ENCODE measurements at regions not wholly inside any gene's neighbourhood (a gene's known extent, or its start where the extent isn't known, plus 50 kb on each side); places are given as distances from the start of the nearest gene placed in this dataset.

GRCh38 chr18:66083078-66083477, 332.3 kb downstream of the CDH7 start:
- WGBS, 2 donors = 88 to 90% methylated on average over 2 of the region's 2 CpGs
- Histone ChIP-seq H3K4me3 (no peak overlapping the region), H3K36me3 (ENCODE audit: low read depth, missing control alignments) (no peaks in the 10 kb centered on the region), H3K27me3 (no peaks in the 10 kb centered on the region), H3K27ac (no peak overlapping the region), H3K4me1 (no peaks in the 10 kb centered on the region), H3K9me3 (no peaks in the 10 kb centered on the region)
- intact Hi-C loops (cut with DNase I; ENCODE audit: low total_unique reads) = no loop called here
- no peak for DNase-seq
- no peak for TF ChIP-seq CTCF (IDR thresholded peaks at IDR 0.05)
- TF ChIP-seq POLR2A (IDR thresholded peaks at IDR 0.05) = no peak

- Histone ChIP-seq H3K4me3 (no peak overlapping the region), H3K9me3 (no peaks in the 10 kb centered on the region), H3K4me1 (no peaks in the 10 kb centered on the region), H3K36me3 (ENCODE audit: low read depth, missing control alignments) (no peaks in the 10 kb centered on the region), H3K27ac (no peak overlapping the region), H3K27me3 (no peaks in the 10 kb centered on the region)
- intact Hi-C loops (cut with DNase I; ENCODE audit: low total_unique reads) = no loop called here
- no peak for DNase-seq
- TF ChIP-seq POLR2A (IDR thresholded peaks at IDR 0.05) (no peak), CTCF (IDR thresholded peaks at IDR 0.05) (no peak)
- WGBS, 2 donors = 67 to 71% methylated on average over 1 of the region's 1 CpG
Measured at GRCh38 chr18:66078925-66079800, 328.4 kb downstream of the CDH7 start.

- H3K9me3 ChIP-seq = no peaks in the 10 kb centered on the region
- H3K27ac ChIP-seq = no peak overlapping the region
- DNase-seq = no peak
- 48 to 65% methylated on average over 3 of the region's 3 CpGs for WGBS, 2 donors
- intact Hi-C loops (cut with DNase I; ENCODE audit: low total_unique reads) = no loop called here
- H3K27me3 ChIP-seq = no peaks in the 10 kb centered on the region
- no peaks in the 10 kb centered on the region for H3K36me3 ChIP-seq (ENCODE audit: low read depth, missing control alignments)
- no peak overlapping the region for H3K4me3 ChIP-seq
- TF ChIP-seq POLR2A (IDR thresholded peaks at IDR 0.05) (no peak), CTCF (IDR thresholded peaks at IDR 0.05) (no peak)
- H3K4me1 ChIP-seq = no peaks in the 10 kb centered on the region
Measured at GRCh38 chr18:66077066-66077465, 326.3 kb downstream of the CDH7 start.

GRCh38 chr18:66066191-66066590, 315.4 kb downstream of the CDH7 start:
- H3K9me3 ChIP-seq = no peaks in the 10 kb centered on the region
- H3K4me1 ChIP-seq = no peaks in the 10 kb centered on the region
- DNase-seq = no peak
- intact Hi-C loops (cut with DNase I; ENCODE audit: low total_unique reads) = no loop called here
- no peak overlapping the region for H3K27ac ChIP-seq
- TF ChIP-seq POLR2A (IDR thresholded peaks at IDR 0.05) (no peak), CTCF (IDR thresholded peaks at IDR 0.05) (no peak)
- H3K4me3 ChIP-seq = no peak overlapping the region
- H3K36me3 ChIP-seq (ENCODE audit: low read depth, missing control alignments) = no peaks in the 10 kb centered on the region
- WGBS, 2 donors = 84 to 92% methylated on average over 2 of the region's 2 CpGs
- no peaks in the 10 kb centered on the region for H3K27me3 ChIP-seq

- no peaks in the 10 kb centered on the region for H3K27me3 ChIP-seq
- no peaks in the 10 kb centered on the region for H3K9me3 ChIP-seq
- no peaks in the 10 kb centered on the region for H3K36me3 ChIP-seq (ENCODE audit: low read depth, missing control alignments)
- H3K4me3 ChIP-seq = no peak overlapping the region
- H3K27ac ChIP-seq = no peak overlapping the region
- TF ChIP-seq CTCF (IDR thresholded peaks at IDR 0.05) (no peak), POLR2A (IDR thresholded peaks at IDR 0.05) (no peak)
- no peaks in the 10 kb centered on the region for H3K4me1 ChIP-seq
- 89 to 95% methylated on average over 1 of the region's 1 CpG for WGBS, 2 donors
- no peak for DNase-seq
- intact Hi-C loops (cut with DNase I; ENCODE audit: low total_unique reads) = no loop called here
Measured at GRCh38 chr18:66048406-66048805, 297.6 kb downstream of the CDH7 start.
